ENCODE measurements at regions not wholly inside any gene's neighbourhood (a gene's known extent, or its start where the extent isn't known, plus 50 kb on each side); places are given as distances from the start of the nearest gene placed in this dataset.

DNA sequence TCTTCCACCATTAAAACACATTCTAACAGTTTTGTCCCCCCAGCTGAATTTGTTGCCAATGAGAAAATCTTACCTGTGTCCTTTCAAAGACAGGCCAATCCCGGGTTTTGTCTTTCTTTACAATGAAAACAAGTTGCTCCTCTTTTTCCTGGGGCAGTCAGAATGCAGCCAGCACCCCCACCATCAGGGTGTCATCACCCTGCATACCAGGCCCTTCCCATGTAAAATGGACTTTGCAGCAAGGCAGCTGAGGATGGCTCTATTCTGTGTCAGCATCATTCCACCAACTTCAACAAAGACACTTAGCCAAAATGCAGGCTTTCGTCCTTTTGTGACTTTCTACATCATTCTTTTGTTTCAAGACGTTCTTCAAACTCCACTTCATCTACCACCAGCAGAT, 490.9 kb downstream of the OCA2 start:
- DNase-seq = no peak

DNA sequence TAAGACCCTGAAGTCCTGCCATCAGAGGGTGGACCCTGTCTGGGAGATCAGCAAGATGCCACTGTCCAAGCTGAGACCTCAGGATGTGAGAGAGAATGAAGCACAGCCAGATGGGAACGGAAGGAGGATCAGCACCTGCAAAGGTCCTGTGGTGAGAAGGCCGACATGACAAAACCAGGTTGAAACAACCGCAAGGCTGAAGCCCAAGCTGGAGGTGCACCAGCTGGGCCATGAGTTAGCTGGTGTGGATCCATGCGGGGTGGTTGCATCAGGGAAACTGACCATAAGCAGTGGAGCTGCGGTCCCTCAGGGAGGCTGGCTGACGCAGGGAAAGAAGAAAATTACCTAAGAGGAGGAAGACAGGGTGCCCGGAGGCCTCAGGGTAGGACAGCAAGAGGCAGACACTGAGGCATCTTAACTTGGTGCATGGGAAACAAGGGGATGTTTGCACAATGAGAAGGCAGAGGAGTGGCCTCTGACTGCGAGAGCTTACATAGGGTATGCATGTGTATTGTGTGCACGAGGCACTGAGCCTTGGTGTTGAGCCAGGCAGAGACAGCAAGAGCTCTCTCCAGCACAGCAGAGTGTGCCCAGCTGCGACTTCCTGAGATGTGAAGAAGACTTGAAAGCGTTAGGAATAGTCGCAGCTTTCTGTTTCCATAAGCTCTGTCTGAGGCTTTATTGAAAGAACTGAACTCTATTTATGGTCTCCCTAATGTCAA, 497.7 kb downstream of the OCA2 start:
- no peak for DNase-seq

DNA sequence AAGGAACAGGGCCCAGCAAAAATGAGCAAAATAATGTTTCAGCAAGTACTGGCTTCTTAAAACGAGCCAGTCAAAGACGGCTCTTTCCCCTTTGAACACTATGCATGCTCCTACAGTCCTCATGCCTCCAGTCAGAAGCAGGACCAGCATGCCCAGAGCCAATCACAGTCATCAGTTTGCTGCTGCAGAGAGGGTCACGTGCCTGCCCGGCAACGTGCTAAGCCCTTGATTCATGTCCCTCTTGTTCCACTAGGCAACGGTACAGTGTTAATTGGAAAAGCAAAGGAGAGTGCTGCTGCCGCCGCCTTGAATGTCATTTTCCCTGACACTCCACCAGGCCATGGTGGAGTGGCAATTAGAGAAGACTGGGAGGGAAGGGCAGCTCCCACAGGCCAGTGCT, 500.1 kb downstream of the OCA2 start:
- DNase-seq = no peak

DNA sequence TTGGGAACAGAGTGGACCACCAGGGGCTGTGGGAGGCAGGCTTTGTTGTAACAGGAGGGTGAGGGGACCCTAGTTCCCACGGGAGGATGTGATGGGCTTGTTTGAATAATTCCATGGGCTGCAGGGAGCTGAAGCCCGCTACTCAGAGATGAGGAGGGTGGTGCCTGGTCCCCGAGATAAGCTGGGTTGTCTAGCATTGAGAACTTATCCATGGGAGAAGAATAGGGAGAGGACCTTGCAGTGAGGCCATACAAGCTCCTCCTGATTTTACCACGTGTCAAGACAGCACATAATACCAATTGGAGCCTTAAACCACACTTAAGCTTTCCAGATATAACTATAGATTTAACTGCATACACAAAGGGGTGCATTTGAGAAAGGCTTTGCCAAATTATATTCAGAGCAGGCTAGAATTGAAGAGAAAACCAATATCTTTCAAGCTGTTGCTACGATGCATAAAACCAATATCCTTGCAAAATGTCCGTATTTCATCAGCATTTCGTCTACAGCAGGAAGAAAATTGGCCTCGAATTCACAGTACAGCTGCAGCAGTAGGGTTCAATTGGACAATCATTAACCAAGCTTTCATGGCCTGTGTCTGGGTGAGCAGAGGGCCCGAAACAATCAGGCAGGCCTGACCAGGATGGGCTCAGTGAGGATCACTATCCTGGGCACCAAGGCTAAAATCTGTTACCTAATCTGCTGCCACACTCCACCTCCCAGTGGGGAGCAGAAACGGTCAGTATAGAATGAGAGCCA, 500.7 kb downstream of the OCA2 start:
- DNase-seq = no peak

DNA sequence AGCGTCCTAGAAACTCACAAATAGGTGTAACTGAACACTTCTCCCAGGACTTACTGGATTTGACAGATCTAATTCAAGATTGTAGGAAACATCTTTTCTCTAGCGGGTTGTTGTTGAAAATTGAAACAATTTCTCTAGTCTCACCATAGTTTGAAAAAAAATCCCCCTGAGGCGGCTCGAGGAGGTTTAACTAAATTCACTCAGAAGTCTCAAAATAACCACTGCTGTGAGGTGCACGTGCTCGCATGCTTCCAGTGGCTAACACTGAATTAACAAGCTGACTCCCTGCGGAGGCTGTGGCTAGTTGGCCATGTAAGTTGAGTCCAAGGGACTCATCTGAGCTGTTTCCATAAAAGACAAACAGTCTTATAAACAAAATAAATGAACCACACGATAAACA, 503.9 kb downstream of the OCA2 start:
- no peak for DNase-seq

DNA sequence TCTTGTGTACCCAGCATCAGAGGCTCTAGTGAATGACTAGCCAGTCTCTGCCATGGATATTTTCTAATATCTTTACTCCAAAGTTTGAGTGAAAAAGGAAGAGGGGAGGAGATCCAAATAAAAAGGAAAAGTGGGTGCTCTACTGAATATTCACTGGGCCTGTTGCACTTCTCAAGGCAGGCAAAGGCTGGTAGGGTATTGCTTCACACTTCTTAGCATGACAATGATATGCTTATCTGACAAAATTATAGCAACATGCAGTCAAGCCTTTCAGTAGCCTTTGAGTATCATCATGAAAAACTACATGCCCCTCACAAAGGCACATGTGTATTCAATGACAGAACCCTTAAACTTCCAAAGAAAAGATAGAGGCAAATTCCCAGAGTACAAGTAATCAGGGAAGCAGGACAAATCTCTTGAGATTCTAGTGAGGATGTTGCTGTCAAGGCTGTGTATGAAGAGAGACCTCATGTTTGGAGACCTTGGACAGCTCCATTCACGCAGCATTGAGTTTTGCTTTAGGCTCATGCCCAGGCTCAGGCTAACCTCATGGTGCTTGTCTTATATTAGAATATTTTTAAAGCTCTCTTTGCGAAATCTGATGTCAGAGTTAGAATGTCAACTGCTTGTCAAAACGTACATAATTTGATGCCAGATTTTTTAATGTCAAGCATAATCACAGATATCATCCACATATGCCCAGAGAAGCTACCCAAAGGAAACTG, 506.9 kb downstream of the OCA2 start:
- DNase-seq = no peak
